Dedifferentiated amniotic fluid mesenchymal stem cell (primary cell): ENCODE measurements at regions not wholly inside any gene's neighbourhood (a gene's known extent, or its start where the extent isn't known, plus 50 kb on each side); places are given as distances from the start of the nearest gene placed in this dataset.
"Not testable (repeated sequence)": the region's sequence is repeated elsewhere in the genome, so short reads cannot be mapped to it uniquely, and the experiment has no call there.

Experiments used
- DNase-seq: peaks from one replicate; pipeline ENCODE4 v3.0.0-alpha.2; 2016; ENCODE audit errors: extremely low spot score

GRCh38 chr5:98111686-98112085, 661.8 kb upstream of the RGMB start:
- no peak for DNase-seq

- no peak for DNase-seq
Measured at GRCh38 chr5:98121036-98121936, 652.2 kb upstream of the RGMB start.

- DNase-seq = no peak
Measured at GRCh38 chr5:98128271-98128670, 645.2 kb upstream of the RGMB start.

GRCh38 chr5:98128846-98129245, 644.6 kb upstream of the RGMB start:
- DNase-seq = no peak

- DNase-seq = no peak
Measured at GRCh38 chr5:98130261-98131035, 643.0 kb upstream of the RGMB start.

GRCh38 chr5:98144116-98144515, 629.3 kb upstream of the RGMB start:
- no peak for DNase-seq

- DNase-seq = no peak
Measured at GRCh38 chr5:98144710-98145109, 628.8 kb upstream of the RGMB start.

- DNase-seq = no peak
Measured at GRCh38 chr5:98157368-98157767, 616.1 kb upstream of the RGMB start.

GRCh38 chr5:98158440-98158839, 615.0 kb upstream of the RGMB start:
- no peak for DNase-seq

GRCh38 chr5:98163796-98164493, 609.5 kb upstream of the RGMB start:
- DNase-seq = no peak

GRCh38 chr5:98168871-98169270, 604.6 kb upstream of the RGMB start:
- no peak for DNase-seq

- no peak for DNase-seq
Measured at GRCh38 chr5:98170994-98171393, 602.5 kb upstream of the RGMB start.

GRCh38 chr5:98173334-98173733, 600.1 kb upstream of the RGMB start:
- no peak for DNase-seq

- no peak for DNase-seq
Measured at GRCh38 chr5:98175474-98175873, 598.0 kb upstream of the RGMB start.

GRCh38 chr5:98179791-98180755, 593.4 kb upstream of the RGMB start:
- DNase-seq = no peak

- DNase-seq = no peak
Measured at GRCh38 chr5:98186128-98186527, 587.3 kb upstream of the RGMB start.

- no peak for DNase-seq
Measured at GRCh38 chr5:98187945-98188344, 585.5 kb upstream of the RGMB start.

- not testable (repeated sequence) for DNase-seq
Measured at GRCh38 chr5:98190344-98190743, 583.1 kb upstream of the RGMB start.

- no peak for DNase-seq
Measured at GRCh38 chr5:98193921-98194760, 579.3 kb upstream of the RGMB start.
